Pancreas (tissue), 10 donors: ENCODE measurements at regions not wholly inside any gene's neighbourhood (a gene's known extent, or its start where the extent isn't known, plus 50 kb on each side); places are given as distances from the start of the nearest gene placed in this dataset.

Experiments
- ATAC-seq, 4 donors: fragments of 200-7000 bp; cut with Tn5 transposase; one replicate each; pipeline versions ENCODE4 v1.8.0 to v1.9.1; 2020; ENCODE audit warnings: mild to moderate bottlenecking in 4 of 4, moderate library complexity in 4 of 4
- DNase-seq, 6 donors: peaks; one replicate each; pipeline ENCODE4 v3.0.0-alpha.2; 2020
- FAIRE-seq: peaks from 2 replicates; lab custom pipeline; 2012; peaks lifted over from hg19 to GRCh38; lab: Jason Lieb, UNC
- H3K27ac ChIP-seq, 4 donors: fragments of 200-600 bp; sonication (generic); 1 replicate in 3 of 4; 2 replicates in 1 of 4; pipeline versions ENCODE4 v1.5.0 to v1.8.0; 2020
- H3K27me3 ChIP-seq, 4 donors: fragments of 200-600 bp; one replicate each; pipeline ENCODE4 v1.8.0; 2021
- H3K36me3 ChIP-seq, 3 donors: fragments of 200-600 bp; sonication (generic) in 1 of 3; one replicate each; pipeline versions ENCODE4 v1.5.0 to v1.8.0; 2020 to 2021
- H3K4me1 ChIP-seq, 3 donors: fragments of 200-600 bp; one replicate each; pipeline ENCODE4 v1.8.0; 2021
- H3K4me3 ChIP-seq, 4 donors: fragments of 200-600 bp; sonication (generic) in 2 of 4; one replicate each; pipeline versions ENCODE4 v1.5.0 to v1.8.0; 2020 to 2021
- H3K9me3 ChIP-seq, 4 donors: fragments of 200-600 bp; one replicate each; pipeline ENCODE4 v1.8.0; 2021
- WGBS, 2 donors: extraction: QIAGEN DNeasy Blood & Tissue Kit; methylation state at CpG; one replicate each; pipeline ENCODE4 v1.1.7; 2013; 5-methylcytosine and 5-hydroxymethylcytosine counted together
- intact Hi-C, 3 donors: fragments of 100-400 bp; cut with DNase I; formaldehyde crosslinking; loops; one replicate each; pipeline versions ENCODE4 v1.11.1 to v1.14.2; 2022
- TF ChIP-seq, protein P1 (sequence below), 4 donors: fragments of 200-600 bp; sonication (generic) in 3 of 4; IDR thresholded peaks; one replicate each; pipeline versions ENCODE4 v1.5.0 to v1.8.0; 2021; ENCODE audit warnings: antibody characterized with exemption in 4 of 4
- donor health status: healthy with polysubstance abuse.
- donor health status: DM: no; HTN: no; CAD: no; lungs with moderate emphysema.
- donor health status: DM: no; HTN: no; CAD: no.
- donor health status: control.
- donor health status: control.
- donor health status: Bipolar disorder and iron deficiency.
- donor health status: DM: yes; HTN: yes; CAD: no.
- donor health status: DM: no; HTN: no; CAD: no.
- donor health status: DM: no; HTN: no; CAD: no.
- donor health status: DM: yes; HTN: yes; CAD: no.

DNA sequence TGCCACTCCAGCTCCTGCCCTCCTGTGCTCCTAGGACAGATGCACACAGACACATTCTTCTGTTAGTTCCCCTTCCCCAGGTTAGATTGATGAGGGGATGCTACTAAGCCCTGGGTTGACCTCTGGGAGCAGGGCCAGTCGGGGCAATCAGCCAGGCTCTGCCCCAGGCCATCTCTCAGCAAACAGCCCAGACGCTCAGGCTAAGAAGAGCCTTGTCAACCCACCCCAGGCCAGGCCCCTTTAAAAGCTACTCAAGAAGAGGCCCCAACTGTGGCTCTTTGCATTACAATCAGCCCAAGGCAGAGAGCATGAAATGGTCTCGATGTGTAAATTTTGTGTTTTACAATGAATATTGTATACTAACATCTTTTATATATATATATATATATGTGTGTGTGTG lies 107.4 kb downstream of the TFAP2A start:
- peaks cover 0 to 6% (median 0%) of the 10 kb centered on the region in 4 donors for H3K27me3 ChIP-seq
- no peaks in the 10 kb centered on the region for H3K4me1 ChIP-seq
- 50 to 54% methylated on average over 3 of the region's 3 CpGs for WGBS, 2 donors
- H3K36me3 ChIP-seq: no peaks in the 10 kb centered on the region
- no peak for ATAC-seq
- TF ChIP-seq, protein P1, sequence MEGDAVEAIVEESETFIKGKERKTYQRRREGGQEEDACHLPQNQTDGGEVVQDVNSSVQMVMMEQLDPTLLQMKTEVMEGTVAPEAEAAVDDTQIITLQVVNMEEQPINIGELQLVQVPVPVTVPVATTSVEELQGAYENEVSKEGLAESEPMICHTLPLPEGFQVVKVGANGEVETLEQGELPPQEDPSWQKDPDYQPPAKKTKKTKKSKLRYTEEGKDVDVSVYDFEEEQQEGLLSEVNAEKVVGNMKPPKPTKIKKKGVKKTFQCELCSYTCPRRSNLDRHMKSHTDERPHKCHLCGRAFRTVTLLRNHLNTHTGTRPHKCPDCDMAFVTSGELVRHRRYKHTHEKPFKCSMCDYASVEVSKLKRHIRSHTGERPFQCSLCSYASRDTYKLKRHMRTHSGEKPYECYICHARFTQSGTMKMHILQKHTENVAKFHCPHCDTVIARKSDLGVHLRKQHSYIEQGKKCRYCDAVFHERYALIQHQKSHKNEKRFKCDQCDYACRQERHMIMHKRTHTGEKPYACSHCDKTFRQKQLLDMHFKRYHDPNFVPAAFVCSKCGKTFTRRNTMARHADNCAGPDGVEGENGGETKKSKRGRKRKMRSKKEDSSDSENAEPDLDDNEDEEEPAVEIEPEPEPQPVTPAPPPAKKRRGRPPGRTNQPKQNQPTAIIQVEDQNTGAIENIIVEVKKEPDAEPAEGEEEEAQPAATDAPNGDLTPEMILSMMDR (IDR thresholded peaks at IDR 0.05): no peak
- no peak overlapping the region for H3K4me3 ChIP-seq
- no peak for FAIRE-seq
- no peaks in the 10 kb centered on the region for H3K9me3 ChIP-seq
- DNase-seq: no peak
- intact Hi-C loops: no loop called here
- H3K27ac ChIP-seq: no peak overlapping the region

DNA sequence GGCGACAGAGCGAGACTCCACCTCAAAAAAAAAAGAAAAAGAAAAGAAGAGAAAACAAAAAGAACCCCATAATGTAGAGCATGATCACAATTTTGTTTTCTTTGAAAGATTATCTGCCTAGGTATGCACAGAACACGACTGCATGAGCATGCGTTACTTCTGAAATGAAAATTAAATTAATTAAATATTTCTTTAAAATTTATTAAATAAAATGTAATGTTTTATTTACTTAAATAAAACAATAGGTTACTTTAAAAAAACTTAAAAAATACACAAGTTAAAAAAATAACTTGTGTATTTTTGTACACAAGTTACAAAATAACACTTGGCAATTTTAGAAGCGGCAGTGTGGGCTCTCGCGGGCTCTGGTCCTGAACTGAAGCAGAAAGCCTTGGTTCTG lies 107.8 kb downstream of the TFAP2A start:
- intact Hi-C loops: no loop called here
- no peak for DNase-seq
- Histone ChIP-seq H3K27me3 (peaks cover 0 to 6% (median 0%) of the 10 kb centered on the region in 4 donors), H3K27ac (no peak overlapping the region), H3K36me3 (no peaks in the 10 kb centered on the region), H3K9me3 (no peaks in the 10 kb centered on the region), H3K4me1 (no peaks in the 10 kb centered on the region), H3K4me3 (no peak overlapping the region)
- FAIRE-seq: no peak
- no peak for ATAC-seq
- WGBS, 2 donors: 86 to 91% methylated on average over 7 of the region's 7 CpGs
- TF ChIP-seq, protein P1 (IDR thresholded peaks at IDR 0.05): no peak

DNA sequence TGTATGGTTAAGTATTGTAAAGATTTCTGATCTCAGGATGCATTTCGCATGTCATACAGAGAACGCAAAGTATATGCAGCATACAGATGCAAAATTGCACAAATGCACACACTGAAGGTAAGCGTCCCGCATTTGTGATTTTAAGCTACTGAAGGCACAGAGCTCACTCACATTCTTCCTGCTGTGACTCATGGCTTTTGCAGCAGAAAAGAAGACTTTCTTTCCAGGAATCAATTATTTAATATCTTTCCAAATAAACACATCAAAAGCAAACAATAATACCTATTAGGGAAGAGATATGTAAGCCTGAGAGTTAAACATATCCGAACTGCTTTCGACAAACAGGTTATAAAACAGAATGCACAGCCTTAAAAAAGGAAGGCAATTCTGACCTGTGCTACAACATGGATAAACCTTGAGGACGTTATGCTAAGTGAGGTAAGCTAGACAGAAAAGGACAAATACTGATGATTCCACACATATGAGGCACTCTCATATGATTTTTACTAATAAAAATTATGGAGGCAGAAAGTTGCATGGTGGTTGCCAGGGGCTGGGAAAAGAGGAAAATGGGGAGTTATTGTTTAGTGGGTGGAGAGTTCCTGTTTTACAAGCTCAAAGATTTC lies 109.0 kb downstream of the TFAP2A start:
- TF ChIP-seq, protein P1 (IDR thresholded peaks at IDR 0.05): no peak
- intact Hi-C loops: no loop called here
- Histone ChIP-seq H3K9me3 (no peaks in the 10 kb centered on the region), H3K27ac (no peak overlapping the region), H3K27me3 (no peaks in the 10 kb centered on the region), H3K4me3 (no peak overlapping the region), H3K36me3 (no peaks in the 10 kb centered on the region), H3K4me1 (no peaks in the 10 kb centered on the region)
- ATAC-seq (no peak), DNase-seq (no peak), FAIRE-seq (no peak)
- 54 to 56% methylated on average over 7 of the region's 7 CpGs for WGBS, 2 donors

DNA sequence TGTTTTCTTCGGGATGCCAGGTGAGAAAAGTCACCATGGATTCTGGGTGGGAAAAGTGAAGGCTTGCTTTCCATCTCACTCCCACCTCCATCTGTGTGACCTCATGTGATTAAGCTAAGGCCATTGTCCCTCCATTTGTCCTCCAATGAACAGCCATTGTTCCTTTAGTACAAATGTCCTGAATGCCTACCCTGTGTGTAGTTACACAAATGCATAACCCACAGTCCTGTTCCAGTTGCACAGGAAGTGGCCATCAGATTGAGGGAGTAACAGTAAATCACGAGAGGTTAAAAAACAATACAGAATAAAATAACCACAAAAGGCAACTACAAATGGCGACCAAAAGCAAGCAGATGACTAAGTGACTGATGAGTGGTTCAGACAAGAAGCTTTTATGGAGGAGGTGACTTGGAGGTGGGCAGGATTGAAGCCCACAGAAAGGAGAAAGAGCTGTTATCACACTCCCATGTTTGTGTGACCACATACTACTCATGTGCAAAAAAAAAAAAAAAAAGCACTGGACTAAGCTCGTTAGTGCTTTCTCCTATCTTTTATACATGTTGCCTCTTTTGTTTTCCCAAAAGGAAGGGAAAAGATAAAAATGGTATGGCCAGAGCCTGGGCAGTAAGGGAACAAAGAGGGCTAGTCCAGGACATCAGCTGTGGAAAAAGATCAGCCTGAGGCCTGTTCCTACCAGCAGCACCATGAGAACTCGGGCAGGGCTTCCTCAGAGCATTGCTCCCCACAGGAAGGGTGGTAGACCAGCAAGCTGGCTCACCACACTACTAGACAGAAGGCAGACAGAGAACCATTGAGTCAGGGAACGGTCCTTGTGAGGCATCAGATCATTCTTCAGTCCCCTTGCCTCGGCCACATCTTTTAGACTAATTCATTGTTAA lies 111.0 kb downstream of the TFAP2A start:
- 60 to 69% methylated on average over 7 of the region's 7 CpGs for WGBS, 2 donors
- no peak for FAIRE-seq
- H3K4me3 ChIP-seq: no peak overlapping the region

More for the DNA sequence above, 111.0 kb downstream of the TFAP2A start:
- ATAC-seq (no peak), DNase-seq (no peak)
- no peaks in the 10 kb centered on the region for H3K9me3 ChIP-seq
- TF ChIP-seq, protein P1 (IDR thresholded peaks at IDR 0.05): no peak
- H3K27ac ChIP-seq: no peak overlapping the region
- H3K4me1 ChIP-seq: no peaks in the 10 kb centered on the region
- intact Hi-C loops: no loop called here
- no peaks in the 10 kb centered on the region for H3K27me3 ChIP-seq
- no peaks in the 10 kb centered on the region for H3K36me3 ChIP-seq
